ENCODE measurements at regions not wholly inside any gene's neighbourhood (a gene's known extent, or its start where the extent isn't known, plus 50 kb on each side); places are given as distances from the start of the nearest gene placed in this dataset.

- Histone ChIP-seq H3K4me3 (ENCODE audit: low read depth, low read length, poor library complexity, severe bottlenecking) (no peak overlapping the region), H3K9me3 (ENCODE audit: low read depth, low read length, poor library complexity, severe bottlenecking) (no peaks in the 10 kb centered on the region), H3K4me1 (ENCODE audit: insufficient read depth, low read length, poor library complexity, severe bottlenecking) (peaks cover 3% of the 10 kb centered on the region), H3K36me3 (ENCODE audit: insufficient read depth, low read length, poor library complexity, severe bottlenecking) (no peaks in the 10 kb centered on the region), H3K27ac (ENCODE audit: low read depth, low read length, poor library complexity, severe bottlenecking) (no peak overlapping the region), H3K27me3 (replicated peaks; ENCODE audit: insufficient read depth, low read depth, low read length, poor library complexity) (no peaks in the 10 kb centered on the region)
- no peak for DNase-seq (ENCODE audit: low spot score)
- POLR2A ChIA-PET (ENCODE audit: low non-redundant PET), result no interaction called here
- CTCF ChIA-PET, result no interaction called here
- intact Hi-C loops (cut with micrococcal nuclease; ENCODE audit: unreplicated experiment), result no loop called here
- no peak for TF ChIP-seq CTCF (conservative IDR thresholded peaks at IDR 0.05; ENCODE audit: low read depth, low read length)
- TF ChIP-seq EZH2 (IDR thresholded peaks at IDR 0.05; ENCODE audit: borderline replicate concordance, low read depth, low read length, poor library complexity, severe bottlenecking), result no peak
- BruUV-seq (replicated peaks), result no TSS peak
Measured at GRCh38 chr5:97545886-97546535, 363.0 kb upstream of the RIOK2 start.

- intact Hi-C loops (cut with micrococcal nuclease; ENCODE audit: unreplicated experiment), result no loop called here
- ChIA-PET CTCF (no interaction called here), POLR2A (ENCODE audit: low non-redundant PET) (no interaction called here)
- BruUV-seq (replicated peaks), result no TSS peak
- no peaks in the 10 kb centered on the region for H3K36me3 ChIP-seq (ENCODE audit: insufficient read depth, low read length, poor library complexity, severe bottlenecking)
- peaks cover 3% of the 10 kb centered on the region for H3K4me1 ChIP-seq (ENCODE audit: insufficient read depth, low read length, poor library complexity, severe bottlenecking)
- H3K9me3 ChIP-seq (ENCODE audit: low read depth, low read length, poor library complexity, severe bottlenecking), result no peaks in the 10 kb centered on the region
- H3K4me3 ChIP-seq (ENCODE audit: low read depth, low read length, poor library complexity, severe bottlenecking), result no peak overlapping the region
- H3K27me3 ChIP-seq (replicated peaks; ENCODE audit: insufficient read depth, low read depth, low read length, poor library complexity), result no peaks in the 10 kb centered on the region
- no peak for DNase-seq (ENCODE audit: low spot score)
- TF ChIP-seq EZH2 (IDR thresholded peaks at IDR 0.05; ENCODE audit: borderline replicate concordance, low read depth, low read length, poor library complexity, severe bottlenecking) (no peak), CTCF (conservative IDR thresholded peaks at IDR 0.05; ENCODE audit: low read depth, low read length) (no peak)
- no peak overlapping the region for H3K27ac ChIP-seq (ENCODE audit: low read depth, low read length, poor library complexity, severe bottlenecking)
Measured at GRCh38 chr5:97547430-97547829, 364.4 kb upstream of the RIOK2 start.

- ChIA-PET POLR2A (ENCODE audit: low non-redundant PET) (no interaction called here), CTCF (no interaction called here)
- peak; percentile 14 for DNase-seq (ENCODE audit: low spot score)
- BruUV-seq (replicated peaks), result no TSS peak
- no peak overlapping the region for H3K27ac ChIP-seq (ENCODE audit: low read depth, low read length, poor library complexity, severe bottlenecking)
- no peaks in the 10 kb centered on the region for H3K36me3 ChIP-seq (ENCODE audit: insufficient read depth, low read length, poor library complexity, severe bottlenecking)
- no peak overlapping the region for H3K4me3 ChIP-seq (ENCODE audit: low read depth, low read length, poor library complexity, severe bottlenecking)
- peaks cover 3% of the 10 kb centered on the region for H3K4me1 ChIP-seq (ENCODE audit: insufficient read depth, low read length, poor library complexity, severe bottlenecking)
- H3K9me3 ChIP-seq (ENCODE audit: low read depth, low read length, poor library complexity, severe bottlenecking), result no peaks in the 10 kb centered on the region
- intact Hi-C loops (cut with micrococcal nuclease; ENCODE audit: unreplicated experiment), result no loop called here
- TF ChIP-seq EZH2 (IDR thresholded peaks at IDR 0.05; ENCODE audit: borderline replicate concordance, low read depth, low read length, poor library complexity, severe bottlenecking), result no peak
- TF ChIP-seq CTCF (conservative IDR thresholded peaks at IDR 0.05; ENCODE audit: low read depth, low read length), result no peak
- no peaks in the 10 kb centered on the region for H3K27me3 ChIP-seq (replicated peaks; ENCODE audit: insufficient read depth, low read depth, low read length, poor library complexity)
Measured at GRCh38 chr5:97547999-97548738, 365.1 kb upstream of the RIOK2 start.
